SK-N-SH treated with all-trans-retinoic acid at 6 μM for 48 hours (cell line): ENCODE measurements at regions not wholly inside any gene's neighbourhood (a gene's known extent, or its start where the extent isn't known, plus 50 kb on each side); places are given as distances from the start of the nearest gene placed in this dataset.

Source experiments
- ARNTL ChIP-seq: fragments of 450-650 bp; formaldehyde crosslinking; IDR thresholded peaks from 2 replicates; pipeline ENCODE4 v1.5.0; 2020; ENCODE audit warnings: low read depth, mild to moderate bottlenecking, moderate library complexity, borderline replicate concordance
- BACH2 ChIP-seq: fragments of 250-450 bp; sonication (Bioruptor Pico); IDR thresholded peaks from 2 replicates; pipeline ENCODE4 v1.9.0; 2021; ENCODE audit warnings: mild to moderate bottlenecking, borderline replicate concordance
- ISL1 ChIP-seq: fragments of 250-450 bp; sonication (Bioruptor Pico); IDR thresholded peaks from 2 replicates; pipeline ENCODE4 v2.1.2; 2022; ENCODE audit warnings: mild to moderate bottlenecking, moderate library complexity
- RARB ChIP-seq: fragments of 250-450 bp; sonication (Bioruptor Pico); IDR thresholded peaks from 2 replicates; pipeline ENCODE4 v1.8.0; 2021; ENCODE audit warnings: mild to moderate bottlenecking, moderate library complexity
- TCF4 ChIP-seq: fragments of 250-450 bp; sonication (Bioruptor Pico); IDR thresholded peaks from 2 replicates; pipeline ENCODE4 v1.8.0; 2021; ENCODE audit warnings: mild to moderate bottlenecking, moderate library complexity, borderline replicate concordance
- ZC3H10 ChIP-seq: fragments of 250-450 bp; sonication (Bioruptor Pico); IDR thresholded peaks from 2 replicates; pipeline ENCODE4 v1.5.1; 2021; ENCODE audit warnings: mild to moderate bottlenecking, moderate library complexity
- ZFP3 ChIP-seq: fragments of 250-450 bp; sonication (Bioruptor Pico); IDR thresholded peaks from 2 replicates; pipeline ENCODE4 v1.5.0; 2020; ENCODE audit warnings: mild to moderate bottlenecking, moderate library complexity
- ZFP30 ChIP-seq: fragments of 450-650 bp; formaldehyde crosslinking; IDR thresholded peaks from 2 replicates; pipeline ENCODE4 v1.5.0; 2022; ENCODE audit warnings: mild to moderate bottlenecking, moderate library complexity
- ZNF565 ChIP-seq: fragments of 450-650 bp; formaldehyde crosslinking; conservative IDR thresholded peaks from 2 replicates; pipeline ENCODE4 v1.5.0; 2020; ENCODE audit warnings: low read depth, mild to moderate bottlenecking, moderate library complexity
- TF ChIP-seq, protein P1 (sequence below): fragments of 250-450 bp; sonication (Bioruptor Pico); IDR thresholded peaks from 2 replicates; pipeline ENCODE4 v1.5.1; 2021; ENCODE audit warnings: mild to moderate bottlenecking, moderate library complexity
- TF ChIP-seq, protein P2 (sequence below): fragments of 250-450 bp; sonication (Bioruptor Pico); IDR thresholded peaks from 2 replicates; pipeline ENCODE4 v1.8.0; 2020; ENCODE audit warnings: mild to moderate bottlenecking, moderate library complexity, borderline replicate concordance
- TF ChIP-seq, protein P3 (sequence below): fragments of 250-450 bp; sonication (Bioruptor Pico); IDR thresholded peaks from 2 replicates; pipeline ENCODE4 v1.8.0; 2021; ENCODE audit warnings: low read depth, mild to moderate bottlenecking, moderate library complexity, borderline replicate concordance
- TF ChIP-seq, protein P4 (sequence below): fragments of 250-450 bp; sonication (Bioruptor Pico); IDR thresholded peaks from 2 replicates; pipeline ENCODE4 v1.5.0; 2020; ENCODE audit warnings: mild to moderate bottlenecking, moderate library complexity

DNA sequence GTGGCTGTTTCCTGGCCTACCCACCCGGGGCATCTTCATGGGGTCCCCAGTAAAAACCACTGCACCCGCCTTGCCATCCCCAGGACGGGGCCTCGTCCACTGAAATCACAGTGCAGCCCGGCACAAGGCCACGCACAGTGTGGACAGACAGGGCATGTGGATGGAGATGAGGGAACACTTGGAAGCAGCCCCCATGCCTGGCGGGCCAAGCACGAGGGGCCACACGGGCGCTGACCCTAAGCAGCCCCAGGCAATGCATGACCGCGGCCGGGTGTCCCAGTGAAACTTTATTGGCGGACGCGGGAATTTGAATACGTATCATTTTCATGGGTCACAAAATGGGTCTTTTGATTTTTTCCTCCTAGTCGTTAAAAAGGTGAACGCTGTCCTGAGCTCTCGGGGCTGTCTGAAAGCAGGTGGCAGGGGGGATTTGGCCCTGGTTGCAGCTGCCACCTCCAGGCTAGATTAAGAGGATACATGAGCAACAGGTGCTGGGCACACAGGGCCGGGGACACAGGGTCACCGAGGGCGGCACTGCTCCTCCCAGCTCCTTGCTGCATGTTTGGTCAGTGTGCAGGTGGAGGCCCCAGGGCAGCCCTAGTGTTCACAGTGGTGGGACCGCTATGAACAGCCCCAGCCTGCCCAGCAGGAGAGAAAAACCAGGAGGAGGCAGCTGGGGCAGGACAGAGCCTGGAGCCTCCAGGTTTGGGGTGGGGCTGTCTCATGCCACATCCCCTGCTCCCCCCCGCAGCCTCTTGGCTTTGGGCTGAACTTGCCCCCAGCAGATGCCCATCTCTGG, 74.9 kb upstream of the SLCO4A1 start:
- TF ChIP-seq ZNF565 (CRISPR knock-in tag): no peak
- TF ChIP-seq ZFP3 (CRISPR knock-in tag): no peak
- TF ChIP-seq ZC3H10 (CRISPR knock-in tag): no peak
- TF ChIP-seq ARNTL (CRISPR knock-in tag): no peak
- no peak for TF ChIP-seq ZFP30 (CRISPR knock-in tag)
- no peak for TF ChIP-seq BACH2
- TF ChIP-seq RARB (CRISPR knock-in tag): no peak
- TF ChIP-seq, protein P1, sequence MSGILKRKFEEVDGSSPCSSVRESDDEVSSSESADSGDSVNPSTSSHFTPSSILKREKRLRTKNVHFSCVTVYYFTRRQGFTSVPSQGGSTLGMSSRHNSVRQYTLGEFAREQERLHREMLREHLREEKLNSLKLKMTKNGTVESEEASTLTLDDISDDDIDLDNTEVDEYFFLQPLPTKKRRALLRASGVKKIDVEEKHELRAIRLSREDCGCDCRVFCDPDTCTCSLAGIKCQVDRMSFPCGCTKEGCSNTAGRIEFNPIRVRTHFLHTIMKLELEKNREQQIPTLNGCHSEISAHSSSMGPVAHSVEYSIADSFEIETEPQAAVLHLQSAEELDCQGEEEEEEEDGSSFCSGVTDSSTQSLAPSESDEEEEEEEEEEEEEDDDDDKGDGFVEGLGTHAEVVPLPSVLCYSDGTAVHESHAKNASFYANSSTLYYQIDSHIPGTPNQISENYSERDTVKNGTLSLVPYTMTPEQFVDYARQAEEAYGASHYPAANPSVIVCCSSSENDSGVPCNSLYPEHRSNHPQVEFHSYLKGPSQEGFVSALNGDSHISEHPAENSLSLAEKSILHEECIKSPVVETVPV (CRISPR knock-in tag): no peak
- TF ChIP-seq, protein P2, sequence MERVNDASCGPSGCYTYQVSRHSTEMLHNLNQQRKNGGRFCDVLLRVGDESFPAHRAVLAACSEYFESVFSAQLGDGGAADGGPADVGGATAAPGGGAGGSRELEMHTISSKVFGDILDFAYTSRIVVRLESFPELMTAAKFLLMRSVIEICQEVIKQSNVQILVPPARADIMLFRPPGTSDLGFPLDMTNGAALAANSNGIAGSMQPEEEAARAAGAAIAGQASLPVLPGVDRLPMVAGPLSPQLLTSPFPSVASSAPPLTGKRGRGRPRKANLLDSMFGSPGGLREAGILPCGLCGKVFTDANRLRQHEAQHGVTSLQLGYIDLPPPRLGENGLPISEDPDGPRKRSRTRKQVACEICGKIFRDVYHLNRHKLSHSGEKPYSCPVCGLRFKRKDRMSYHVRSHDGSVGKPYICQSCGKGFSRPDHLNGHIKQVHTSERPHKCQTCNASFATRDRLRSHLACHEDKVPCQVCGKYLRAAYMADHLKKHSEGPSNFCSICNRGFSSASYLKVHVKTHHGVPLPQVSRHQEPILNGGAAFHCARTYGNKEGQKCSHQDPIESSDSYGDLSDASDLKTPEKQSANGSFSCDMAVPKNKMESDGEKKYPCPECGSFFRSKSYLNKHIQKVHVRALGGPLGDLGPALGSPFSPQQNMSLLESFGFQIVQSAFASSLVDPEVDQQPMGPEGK (CRISPR knock-in tag): no peak
- TF ChIP-seq ISL1 (CRISPR knock-in tag): no peak
- TF ChIP-seq, protein P3, sequence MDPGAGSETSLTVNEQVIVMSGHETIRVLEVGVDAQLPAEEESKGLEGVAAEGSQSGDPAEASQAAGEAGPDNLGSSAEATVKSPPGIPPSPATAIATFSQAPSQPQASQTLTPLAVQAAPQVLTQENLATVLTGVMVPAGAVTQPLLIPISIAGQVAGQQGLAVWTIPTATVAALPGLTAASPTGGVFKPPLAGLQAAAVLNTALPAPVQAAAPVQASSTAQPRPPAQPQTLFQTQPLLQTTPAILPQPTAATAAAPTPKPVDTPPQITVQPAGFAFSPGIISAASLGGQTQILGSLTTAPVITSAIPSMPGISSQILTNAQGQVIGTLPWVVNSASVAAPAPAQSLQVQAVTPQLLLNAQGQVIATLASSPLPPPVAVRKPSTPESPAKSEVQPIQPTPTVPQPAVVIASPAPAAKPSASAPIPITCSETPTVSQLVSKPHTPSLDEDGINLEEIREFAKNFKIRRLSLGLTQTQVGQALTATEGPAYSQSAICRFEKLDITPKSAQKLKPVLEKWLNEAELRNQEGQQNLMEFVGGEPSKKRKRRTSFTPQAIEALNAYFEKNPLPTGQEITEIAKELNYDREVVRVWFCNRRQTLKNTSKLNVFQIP (CRISPR knock-in tag): no peak
- TF ChIP-seq TCF4 (CRISPR knock-in tag): no peak
- TF ChIP-seq, protein P4, sequence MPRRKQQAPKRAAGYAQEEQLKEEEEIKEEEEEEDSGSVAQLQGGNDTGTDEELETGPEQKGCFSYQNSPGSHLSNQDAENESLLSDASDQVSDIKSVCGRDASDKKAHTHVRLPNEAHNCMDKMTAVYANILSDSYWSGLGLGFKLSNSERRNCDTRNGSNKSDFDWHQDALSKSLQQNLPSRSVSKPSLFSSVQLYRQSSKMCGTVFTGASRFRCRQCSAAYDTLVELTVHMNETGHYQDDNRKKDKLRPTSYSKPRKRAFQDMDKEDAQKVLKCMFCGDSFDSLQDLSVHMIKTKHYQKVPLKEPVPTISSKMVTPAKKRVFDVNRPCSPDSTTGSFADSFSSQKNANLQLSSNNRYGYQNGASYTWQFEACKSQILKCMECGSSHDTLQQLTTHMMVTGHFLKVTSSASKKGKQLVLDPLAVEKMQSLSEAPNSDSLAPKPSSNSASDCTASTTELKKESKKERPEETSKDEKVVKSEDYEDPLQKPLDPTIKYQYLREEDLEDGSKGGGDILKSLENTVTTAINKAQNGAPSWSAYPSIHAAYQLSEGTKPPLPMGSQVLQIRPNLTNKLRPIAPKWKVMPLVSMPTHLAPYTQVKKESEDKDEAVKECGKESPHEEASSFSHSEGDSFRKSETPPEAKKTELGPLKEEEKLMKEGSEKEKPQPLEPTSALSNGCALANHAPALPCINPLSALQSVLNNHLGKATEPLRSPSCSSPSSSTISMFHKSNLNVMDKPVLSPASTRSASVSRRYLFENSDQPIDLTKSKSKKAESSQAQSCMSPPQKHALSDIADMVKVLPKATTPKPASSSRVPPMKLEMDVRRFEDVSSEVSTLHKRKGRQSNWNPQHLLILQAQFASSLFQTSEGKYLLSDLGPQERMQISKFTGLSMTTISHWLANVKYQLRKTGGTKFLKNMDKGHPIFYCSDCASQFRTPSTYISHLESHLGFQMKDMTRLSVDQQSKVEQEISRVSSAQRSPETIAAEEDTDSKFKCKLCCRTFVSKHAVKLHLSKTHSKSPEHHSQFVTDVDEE (CRISPR knock-in tag): no peak
